Fibroblast of lung (primary cell): ENCODE measurements at regions not wholly inside any gene's neighbourhood (a gene's known extent, or its start where the extent isn't known, plus 50 kb on each side); places are given as distances from the start of the nearest gene placed in this dataset.

ENCODE experiments used
- DNase-seq, 2 donors: peaks; one replicate each; pipeline versions ENCODE4 v3.0.0 to v3.0.0-alpha.2; 2010; ENCODE audit warnings: low read depth in 2 of 2
- H2AFZ ChIP-seq: 2 replicates; pipeline ENCODE4 v1.5.1; 2012; ENCODE audit warnings: low read length, control low read depth, inconsistent platforms
- H3K27ac ChIP-seq: 2 replicates; pipeline ENCODE4 v1.5.1; 2011; ENCODE audit warnings: low read length, control low read depth; ENCODE audit not compliant: insufficient read depth
- H3K27me3 ChIP-seq: 2 replicates; pipeline ENCODE4 v1.5.1; 2011; ENCODE audit warnings: mild to moderate bottlenecking, low read length; ENCODE audit not compliant: control insufficient read depth, insufficient read depth
- H3K36me3 ChIP-seq: 2 replicates; pipeline ENCODE4 v1.5.1; 2011; ENCODE audit warnings: low read length; ENCODE audit not compliant: control insufficient read depth, insufficient read depth
- H3K4me1 ChIP-seq: 2 replicates; pipeline ENCODE4 v1.5.1; 2011; ENCODE audit warnings: low read length; ENCODE audit not compliant: control insufficient read depth, insufficient read depth; ENCODE audit errors: extremely low read depth
- H3K4me2 ChIP-seq: 2 replicates; pipeline ENCODE4 v1.5.1; 2011; ENCODE audit warnings: low read length, control low read depth; ENCODE audit not compliant: insufficient read depth; ENCODE audit errors: extremely low read depth
- H3K4me3 ChIP-seq, 4 experiments: fragments of 200-600 bp in 1 of 4; sonication (generic) in 1 of 4; replicated peaks in 1 of 4; 2 replicates each; pipeline ENCODE4 v1.5.1; 2011 to 2016; ENCODE audit warnings: low read length in 4 of 4, low read depth in 3 of 4, mild to moderate bottlenecking in 3 of 4, control low read depth in 2 of 4, inconsistent platforms in 1 of 4, mixed read lengths in 1 of 4; ENCODE audit not compliant: insufficient read depth in 1 of 4; ENCODE audit errors: control extremely low read depth in 1 of 4
- H3K79me2 ChIP-seq: 2 replicates; pipeline ENCODE4 v1.5.1; 2012; ENCODE audit warnings: mild to moderate bottlenecking, low read length, inconsistent platforms; ENCODE audit not compliant: control insufficient read depth, insufficient read depth
- H3K9ac ChIP-seq: 2 replicates; pipeline ENCODE4 v1.5.1; 2011; ENCODE audit warnings: mild to moderate bottlenecking, low read length, control low read depth; ENCODE audit not compliant: insufficient read depth
- H3K9me3 ChIP-seq: 2 replicates; pipeline ENCODE4 v1.5.1; 2012; ENCODE audit warnings: low read depth, low read length; ENCODE audit not compliant: control insufficient read depth, insufficient read depth
- H4K20me1 ChIP-seq: 2 replicates; pipeline ENCODE4 v1.5.1; 2011; ENCODE audit warnings: low read length; ENCODE audit not compliant: control insufficient read depth, insufficient read depth; ENCODE audit errors: extremely low read depth
- CTCF ChIP-seq, 2 donors: IDR thresholded peaks in 1 of 2; conservative IDR thresholded peaks in 1 of 2; 1 replicate in 1 of 2; 2 replicates in 1 of 2; pipeline ENCODE4 v1.5.1; 2011 to 2012; ENCODE audit warnings: low read length in 2 of 2, control low read depth in 1 of 2, inconsistent platforms in 1 of 2, low read depth in 1 of 2, mild to moderate bottlenecking in 1 of 2
- EZH2 ChIP-seq: IDR thresholded peaks from 2 replicates; pipeline ENCODE4 v1.5.1; 2012; ENCODE audit warnings: low read length, control low read depth, mild to moderate bottlenecking; ENCODE audit errors: missing control alignments

DNA sequence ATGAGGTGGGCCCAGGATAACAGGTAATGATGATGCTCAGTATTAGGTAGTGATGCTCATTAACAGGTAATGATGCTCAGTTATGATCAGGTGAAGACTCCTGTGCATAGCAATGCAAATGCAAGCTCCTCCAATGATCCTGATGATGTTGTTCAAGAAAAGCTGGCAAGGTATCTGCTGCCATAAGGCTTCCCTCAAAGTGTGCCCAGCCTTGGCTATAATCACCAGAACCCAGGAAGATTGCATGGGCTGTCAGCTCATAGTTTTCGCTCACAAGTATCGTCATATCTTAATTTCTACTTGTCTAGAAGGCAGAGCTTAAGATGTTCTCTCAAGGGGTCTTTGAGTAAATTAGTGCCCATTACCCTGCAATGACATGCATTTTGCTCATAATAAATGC, 366.2 kb upstream of the CLNK start:
- Histone ChIP-seq H3K27me3 (no peaks in the 10 kb centered on the region), H3K9ac (no peak overlapping the region), H3K27ac (no peak overlapping the region), H2AFZ (no peak overlapping the region), H3K4me2 (no peak overlapping the region), H3K36me3 (no peaks in the 10 kb centered on the region), H3K9me3 (no peaks in the 10 kb centered on the region), H3K4me1 (no peaks in the 10 kb centered on the region), H4K20me1 (no peaks in the 10 kb centered on the region), H3K4me3 (no peak overlapping the region), H3K79me2 (no peaks in the 10 kb centered on the region)
- DNase-seq, result no peak
- no peak for TF ChIP-seq CTCF (conservative IDR thresholded peaks at IDR 0.05 in 1 of 2, IDR thresholded peaks at IDR 0.05 in 1 of 2; ENCODE audit: low read depth in 1 of 2, low read length in 2 of 2)
- TF ChIP-seq EZH2, result no peak

DNA sequence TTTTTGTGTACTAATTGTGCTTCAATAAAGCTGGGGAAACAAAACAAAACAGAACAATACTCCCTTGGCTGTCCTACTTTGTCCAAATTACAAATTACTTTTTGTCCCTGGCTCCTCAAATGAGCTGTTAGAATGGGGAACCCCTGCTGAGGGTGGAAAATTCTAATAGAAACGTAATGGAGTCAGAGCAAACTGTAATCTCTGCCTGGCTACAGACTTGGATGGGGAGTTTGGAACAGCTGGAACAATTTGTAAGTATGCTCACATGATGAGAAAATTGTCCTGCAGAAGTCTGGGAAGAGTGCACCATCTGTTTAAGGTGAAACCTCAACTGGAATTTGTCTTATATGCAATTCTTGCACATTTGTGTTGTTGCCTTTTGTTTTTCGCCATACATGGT, 364.4 kb upstream of the CLNK start:
- no peaks in the 10 kb centered on the region for H3K79me2 ChIP-seq
- H3K9me3 ChIP-seq, result no peaks in the 10 kb centered on the region
- no peak overlapping the region for H3K4me2 ChIP-seq
- H3K4me3 ChIP-seq, result no peak overlapping the region
- no peaks in the 10 kb centered on the region for H4K20me1 ChIP-seq
- H3K27me3 ChIP-seq, result no peaks in the 10 kb centered on the region
- TF ChIP-seq EZH2, result no peak
- TF ChIP-seq CTCF (conservative IDR thresholded peaks at IDR 0.05 in 1 of 2, IDR thresholded peaks at IDR 0.05 in 1 of 2; ENCODE audit: low read depth in 1 of 2, low read length in 2 of 2), result no peak
- H2AFZ ChIP-seq, result no peak overlapping the region
- H3K4me1 ChIP-seq, result no peaks in the 10 kb centered on the region
- H3K27ac ChIP-seq, result no peak overlapping the region
- no peak for DNase-seq
- H3K36me3 ChIP-seq, result no peaks in the 10 kb centered on the region
- no peak overlapping the region for H3K9ac ChIP-seq

GRCh38 chr4:11042760-11043159, 358.2 kb upstream of the CLNK start:
- Histone ChIP-seq H3K9ac (no peak overlapping the region), H3K36me3 (no peaks in the 10 kb centered on the region), H2AFZ (no peak overlapping the region), H3K4me2 (no peak overlapping the region), H3K9me3 (no peaks in the 10 kb centered on the region), H3K4me3 (no peak overlapping the region), H4K20me1 (no peaks in the 10 kb centered on the region), H3K27me3 (no peaks in the 10 kb centered on the region), H3K4me1 (no peaks in the 10 kb centered on the region), H3K79me2 (no peaks in the 10 kb centered on the region), H3K27ac (no peak overlapping the region)
- no peak for TF ChIP-seq CTCF (conservative IDR thresholded peaks at IDR 0.05 in 1 of 2, IDR thresholded peaks at IDR 0.05 in 1 of 2; ENCODE audit: low read depth in 1 of 2, low read length in 2 of 2)
- no peak for TF ChIP-seq EZH2
- no peak for DNase-seq
